HCT116 (cell line): ENCODE measurements at regions not wholly inside any gene's neighbourhood (a gene's known extent, or its start where the extent isn't known, plus 50 kb on each side); places are given as distances from the start of the nearest gene placed in this dataset.

ENCODE experiments used
- CEBPB ChIP-seq: IDR thresholded peaks from 2 replicates; pipeline ENCODE4 v1.6.1; 2012; ENCODE audit warnings: low read depth
- CTCF ChIP-seq, 3 experiments: fragments of 200-600 bp in 1 of 3; sonication (generic) in 1 of 3; IDR thresholded peaks in 2 of 3; conservative IDR thresholded peaks in 1 of 3; 2 replicates each; pipeline ENCODE4 v1.5.1; 2012 to 2017; ENCODE audit warnings: low read depth in 2 of 3, low read length in 2 of 3, antibody characterized with exemption in 1 of 3, borderline replicate concordance in 1 of 3, control low read depth in 1 of 3, mild to moderate bottlenecking in 1 of 3, mixed read lengths in 1 of 3, mixed run types in 1 of 3, moderate library complexity in 1 of 3; ENCODE audit not compliant: insufficient read depth in 1 of 3
- ELF1 ChIP-seq: IDR thresholded peaks from 2 replicates; pipeline ENCODE4 v1.6.1; 2012; ENCODE audit warnings: low read depth, borderline replicate concordance
- EZH2 ChIP-seq: fragments of 200-600 bp; sonication (generic); IDR thresholded peaks from 2 replicates; pipeline ENCODE4 v1.6.1; 2017; ENCODE audit warnings: antibody characterized with exemption, mixed run types
- EZH2phosphoT487 ChIP-seq: fragments of 200-600 bp; IDR thresholded peaks from 2 replicates; pipeline ENCODE4 v1.6.1; 2018; ENCODE audit warnings: antibody characterized with exemption, borderline replicate concordance
- JUND ChIP-seq: IDR thresholded peaks from 2 replicates; pipeline ENCODE4 v1.6.1; 2012
- MAX ChIP-seq: IDR thresholded peaks from 2 replicates; pipeline ENCODE4 v1.6.1; 2012
- POLR2A ChIP-seq: IDR thresholded peaks from 2 replicates; pipeline ENCODE4 v1.7.0; 2011; ENCODE audit warnings: borderline replicate concordance; ENCODE audit not compliant: insufficient read depth, insufficient read length; ENCODE audit errors: extremely low read depth
- RAD21 ChIP-seq: IDR thresholded peaks from 2 replicates; pipeline ENCODE4 v1.6.1; 2012; ENCODE audit warnings: low read depth, mild to moderate bottlenecking
- SIN3A ChIP-seq: IDR thresholded peaks from 2 replicates; pipeline ENCODE4 v1.6.1; 2012; ENCODE audit warnings: low read depth
- SRF ChIP-seq: IDR thresholded peaks from 2 replicates; pipeline ENCODE4 v1.6.1; 2012; ENCODE audit warnings: low read depth
- YY1 ChIP-seq: IDR thresholded peaks from 2 replicates; pipeline ENCODE4 v1.6.1; 2011; ENCODE audit warnings: low read length, low read depth, moderate library complexity, mild to moderate bottlenecking; ENCODE audit not compliant: insufficient replicate concordance; ENCODE audit errors: extremely low read depth
- ZBTB33 ChIP-seq: IDR thresholded peaks from 2 replicates; pipeline ENCODE4 v1.6.1; 2011; ENCODE audit warnings: mild to moderate bottlenecking, low read length, moderate library complexity; ENCODE audit not compliant: insufficient replicate concordance; ENCODE audit errors: extremely low read depth
- TF ChIP-seq, protein P1 (sequence below): IDR thresholded peaks from 2 replicates; pipeline ENCODE4 v1.6.1; 2012; ENCODE audit warnings: low read depth

GRCh38 chr18:47560723-47561715 lies 309.6 kb upstream of the SKOR2 start:
- no peak for TF ChIP-seq CTCF (IDR thresholded peaks at IDR 0.05 in 2 of 3, conservative IDR thresholded peaks at IDR 0.05 in 1 of 3; ENCODE audit: borderline replicate concordance in 1 of 3, insufficient read depth in 1 of 3, low read depth in 2 of 3, low read length in 2 of 3)
- no peak for TF ChIP-seq EZH2phosphoT487
- TF ChIP-seq ELF1: no peak
- no peak for TF ChIP-seq EZH2
- no peak for TF ChIP-seq ZBTB33
- no peak for TF ChIP-seq MAX
- no peak for TF ChIP-seq POLR2A
- TF ChIP-seq SIN3A: no peak
- TF ChIP-seq YY1: no peak
- no peak for TF ChIP-seq JUND
- no peak for TF ChIP-seq CEBPB
- TF ChIP-seq SRF: no peak
- TF ChIP-seq RAD21: no peak
- TF ChIP-seq, protein P1, sequence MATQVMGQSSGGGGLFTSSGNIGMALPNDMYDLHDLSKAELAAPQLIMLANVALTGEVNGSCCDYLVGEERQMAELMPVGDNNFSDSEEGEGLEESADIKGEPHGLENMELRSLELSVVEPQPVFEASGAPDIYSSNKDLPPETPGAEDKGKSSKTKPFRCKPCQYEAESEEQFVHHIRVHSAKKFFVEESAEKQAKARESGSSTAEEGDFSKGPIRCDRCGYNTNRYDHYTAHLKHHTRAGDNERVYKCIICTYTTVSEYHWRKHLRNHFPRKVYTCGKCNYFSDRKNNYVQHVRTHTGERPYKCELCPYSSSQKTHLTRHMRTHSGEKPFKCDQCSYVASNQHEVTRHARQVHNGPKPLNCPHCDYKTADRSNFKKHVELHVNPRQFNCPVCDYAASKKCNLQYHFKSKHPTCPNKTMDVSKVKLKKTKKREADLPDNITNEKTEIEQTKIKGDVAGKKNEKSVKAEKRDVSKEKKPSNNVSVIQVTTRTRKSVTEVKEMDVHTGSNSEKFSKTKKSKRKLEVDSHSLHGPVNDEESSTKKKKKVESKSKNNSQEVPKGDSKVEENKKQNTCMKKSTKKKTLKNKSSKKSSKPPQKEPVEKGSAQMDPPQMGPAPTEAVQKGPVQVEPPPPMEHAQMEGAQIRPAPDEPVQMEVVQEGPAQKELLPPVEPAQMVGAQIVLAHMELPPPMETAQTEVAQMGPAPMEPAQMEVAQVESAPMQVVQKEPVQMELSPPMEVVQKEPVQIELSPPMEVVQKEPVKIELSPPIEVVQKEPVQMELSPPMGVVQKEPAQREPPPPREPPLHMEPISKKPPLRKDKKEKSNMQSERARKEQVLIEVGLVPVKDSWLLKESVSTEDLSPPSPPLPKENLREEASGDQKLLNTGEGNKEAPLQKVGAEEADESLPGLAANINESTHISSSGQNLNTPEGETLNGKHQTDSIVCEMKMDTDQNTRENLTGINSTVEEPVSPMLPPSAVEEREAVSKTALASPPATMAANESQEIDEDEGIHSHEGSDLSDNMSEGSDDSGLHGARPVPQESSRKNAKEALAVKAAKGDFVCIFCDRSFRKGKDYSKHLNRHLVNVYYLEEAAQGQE: no peak
